Lower lobe of right lung (tissue), 2 donors: ENCODE measurements at regions not wholly inside any gene's neighbourhood (a gene's known extent, or its start where the extent isn't known, plus 50 kb on each side); places are given as distances from the start of the nearest gene placed in this dataset.
A peak's percentile ranks its signal among the peaks of the same experiment; 100 is the strongest.
"Not testable (repeated sequence)": the region's sequence is repeated elsewhere in the genome, so short reads cannot be mapped to it uniquely, and the experiment has no call there.

Experiments used
- ATAC-seq, 2 donors: fragments of 200-7000 bp; cut with Tn5 transposase; one replicate each; pipeline ENCODE4 v1.9.1; 2020 to 2022; ENCODE audit warnings: mild to moderate bottlenecking in 2 of 2, moderate library complexity in 2 of 2
- DNase-seq: peaks from one replicate; pipeline ENCODE4 v3.0.0-alpha.2; 2020
- H3K27ac ChIP-seq: fragments of 200-600 bp; one replicate; pipeline ENCODE4 v1.8.0; 2022
- H3K27me3 ChIP-seq: fragments of 200-600 bp; one replicate; pipeline ENCODE4 v1.8.0; 2022; ENCODE audit warnings: low read depth
- H3K36me3 ChIP-seq: fragments of 200-600 bp; one replicate; pipeline ENCODE4 v1.8.0; 2022; ENCODE audit warnings: mild to moderate bottlenecking
- H3K4me1 ChIP-seq: fragments of 200-600 bp; one replicate; pipeline ENCODE4 v1.8.0; 2022
- H3K4me3 ChIP-seq: fragments of 200-600 bp; one replicate; pipeline ENCODE4 v1.8.0; 2022; ENCODE audit warnings: mild to moderate bottlenecking
- H3K9me3 ChIP-seq: fragments of 200-600 bp; one replicate; pipeline ENCODE4 v1.8.0; 2022
- CTCF ChIP-seq: fragments of 200-600 bp; IDR thresholded peaks from one replicate; pipeline ENCODE4 v1.8.0; 2022; ENCODE audit warnings: antibody characterized with exemption, mild to moderate bottlenecking
- intact Hi-C: fragments of 100-400 bp; cut with DNase I; formaldehyde crosslinking; loops from one replicate; pipeline ENCODE4 v1.11.0; 2022
- donor health status: DM: no; HTN: yes; CAD: no; lungs with severe emphysema.

- H3K36me3 ChIP-seq, H3K27ac ChIP-seq, H3K4me3 ChIP-seq, intact Hi-C loops, H3K4me1 ChIP-seq, H3K27me3 ChIP-seq, H3K9me3 ChIP-seq, DNase-seq: not testable (repeated sequence)
- ATAC-seq, result peak; percentile 89 to 93
- peak; percentile 54 for TF ChIP-seq CTCF
These were observed 196.2 kb upstream of the PLGLB1 start for GRCh38 chr2:87217741-87218410.

- ATAC-seq, intact Hi-C loops: not testable (repeated sequence)
These were observed 199.0 kb upstream of the PLGLB1 start for GRCh38 chr2:87220651-87221050.

GRCh38 chr2:87222131-87222530, 200.5 kb upstream of the PLGLB1 start:
- H3K36me3 ChIP-seq, DNase-seq, intact Hi-C loops, H3K27ac ChIP-seq, H3K9me3 ChIP-seq, H3K4me3 ChIP-seq, ATAC-seq, H3K4me1 ChIP-seq, H3K27me3 ChIP-seq: not testable (repeated sequence)

More at GRCh38 chr2:87220651-87221050, 199.0 kb upstream of the PLGLB1 start:
- not testable (repeated sequence) for H3K4me3 ChIP-seq, H3K27ac ChIP-seq, H3K4me1 ChIP-seq, H3K27me3 ChIP-seq, DNase-seq, H3K9me3 ChIP-seq, H3K36me3 ChIP-seq

GRCh38 chr2:87223873-87224272, 202.2 kb upstream of the PLGLB1 start:
- H3K27me3 ChIP-seq, H3K27ac ChIP-seq, H3K36me3 ChIP-seq, intact Hi-C loops, H3K9me3 ChIP-seq, H3K4me1 ChIP-seq, ATAC-seq, H3K4me3 ChIP-seq, DNase-seq: not testable (repeated sequence)

- intact Hi-C loops, H3K4me3 ChIP-seq, DNase-seq, H3K27ac ChIP-seq, H3K4me1 ChIP-seq, H3K27me3 ChIP-seq, H3K9me3 ChIP-seq, H3K36me3 ChIP-seq: not testable (repeated sequence)
- ATAC-seq, result peak; percentile 89 to 91
- TF ChIP-seq CTCF, result peak; percentile 61
These were observed 207.5 kb upstream of the PLGLB1 start for GRCh38 chr2:87229091-87229689.

GRCh38 chr2:87229964-87230363, 208.3 kb upstream of the PLGLB1 start:
- H3K9me3 ChIP-seq, DNase-seq, H3K4me1 ChIP-seq, H3K36me3 ChIP-seq, H3K4me3 ChIP-seq, H3K27me3 ChIP-seq, intact Hi-C loops, H3K27ac ChIP-seq, ATAC-seq: not testable (repeated sequence)

GRCh38 chr2:87235333-87235981, 213.8 kb upstream of the PLGLB1 start:
- H3K27me3 ChIP-seq, intact Hi-C loops, H3K36me3 ChIP-seq, H3K27ac ChIP-seq, H3K9me3 ChIP-seq, H3K4me1 ChIP-seq, H3K4me3 ChIP-seq, ATAC-seq, DNase-seq: not testable (repeated sequence)

- ATAC-seq, H3K9me3 ChIP-seq, H3K4me3 ChIP-seq, H3K27ac ChIP-seq, H3K27me3 ChIP-seq, H3K4me1 ChIP-seq, DNase-seq, intact Hi-C loops, H3K36me3 ChIP-seq: not testable (repeated sequence)
These were observed 216.1 kb upstream of the PLGLB1 start for GRCh38 chr2:87237570-87238336.

- H3K27ac ChIP-seq, H3K36me3 ChIP-seq, intact Hi-C loops, DNase-seq, H3K27me3 ChIP-seq, H3K4me1 ChIP-seq, H3K4me3 ChIP-seq, H3K9me3 ChIP-seq: not testable (repeated sequence)
- ATAC-seq, result peak in 1 of 2 donors; percentile 20
These were observed 218.0 kb upstream of the PLGLB1 start for GRCh38 chr2:87239558-87240215.

- H3K27me3 ChIP-seq, result not testable (repeated sequence)
- ATAC-seq, result peak in 1 of 2 donors; percentile 13
These were observed 224.5 kb upstream of the PLGLB1 start for GRCh38 chr2:87246066-87246717.

More at GRCh38 chr2:87246066-87246717, 224.5 kb upstream of the PLGLB1 start:
- DNase-seq, H3K4me1 ChIP-seq, H3K4me3 ChIP-seq, H3K27ac ChIP-seq, H3K9me3 ChIP-seq, H3K36me3 ChIP-seq, intact Hi-C loops: not testable (repeated sequence)
